ENCODE measurements at regions not wholly inside any gene's neighbourhood (a gene's known extent, or its start where the extent isn't known, plus 50 kb on each side); places are given as distances from the start of the nearest gene placed in this dataset.

- no peak for TF ChIP-seq SUZ12 (IDR thresholded peaks at IDR 0.05; ENCODE audit: low read depth, low read length)
- no peak for TF ChIP-seq RFX1 (IDR thresholded peaks at IDR 0.05)
- TF ChIP-seq, protein P1, sequence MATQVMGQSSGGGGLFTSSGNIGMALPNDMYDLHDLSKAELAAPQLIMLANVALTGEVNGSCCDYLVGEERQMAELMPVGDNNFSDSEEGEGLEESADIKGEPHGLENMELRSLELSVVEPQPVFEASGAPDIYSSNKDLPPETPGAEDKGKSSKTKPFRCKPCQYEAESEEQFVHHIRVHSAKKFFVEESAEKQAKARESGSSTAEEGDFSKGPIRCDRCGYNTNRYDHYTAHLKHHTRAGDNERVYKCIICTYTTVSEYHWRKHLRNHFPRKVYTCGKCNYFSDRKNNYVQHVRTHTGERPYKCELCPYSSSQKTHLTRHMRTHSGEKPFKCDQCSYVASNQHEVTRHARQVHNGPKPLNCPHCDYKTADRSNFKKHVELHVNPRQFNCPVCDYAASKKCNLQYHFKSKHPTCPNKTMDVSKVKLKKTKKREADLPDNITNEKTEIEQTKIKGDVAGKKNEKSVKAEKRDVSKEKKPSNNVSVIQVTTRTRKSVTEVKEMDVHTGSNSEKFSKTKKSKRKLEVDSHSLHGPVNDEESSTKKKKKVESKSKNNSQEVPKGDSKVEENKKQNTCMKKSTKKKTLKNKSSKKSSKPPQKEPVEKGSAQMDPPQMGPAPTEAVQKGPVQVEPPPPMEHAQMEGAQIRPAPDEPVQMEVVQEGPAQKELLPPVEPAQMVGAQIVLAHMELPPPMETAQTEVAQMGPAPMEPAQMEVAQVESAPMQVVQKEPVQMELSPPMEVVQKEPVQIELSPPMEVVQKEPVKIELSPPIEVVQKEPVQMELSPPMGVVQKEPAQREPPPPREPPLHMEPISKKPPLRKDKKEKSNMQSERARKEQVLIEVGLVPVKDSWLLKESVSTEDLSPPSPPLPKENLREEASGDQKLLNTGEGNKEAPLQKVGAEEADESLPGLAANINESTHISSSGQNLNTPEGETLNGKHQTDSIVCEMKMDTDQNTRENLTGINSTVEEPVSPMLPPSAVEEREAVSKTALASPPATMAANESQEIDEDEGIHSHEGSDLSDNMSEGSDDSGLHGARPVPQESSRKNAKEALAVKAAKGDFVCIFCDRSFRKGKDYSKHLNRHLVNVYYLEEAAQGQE (IDR thresholded peaks at IDR 0.05; ENCODE audit: borderline replicate concordance in 1 of 2, low read depth in 1 of 2, low read length in 2 of 2) = no peak
- no peak for TF ChIP-seq ATF7 (IDR thresholded peaks at IDR 0.05)
- TF ChIP-seq ATF7 (CRISPR knock-in tag; IDR thresholded peaks at IDR 0.05) = no peak
- TF ChIP-seq, protein P2, sequence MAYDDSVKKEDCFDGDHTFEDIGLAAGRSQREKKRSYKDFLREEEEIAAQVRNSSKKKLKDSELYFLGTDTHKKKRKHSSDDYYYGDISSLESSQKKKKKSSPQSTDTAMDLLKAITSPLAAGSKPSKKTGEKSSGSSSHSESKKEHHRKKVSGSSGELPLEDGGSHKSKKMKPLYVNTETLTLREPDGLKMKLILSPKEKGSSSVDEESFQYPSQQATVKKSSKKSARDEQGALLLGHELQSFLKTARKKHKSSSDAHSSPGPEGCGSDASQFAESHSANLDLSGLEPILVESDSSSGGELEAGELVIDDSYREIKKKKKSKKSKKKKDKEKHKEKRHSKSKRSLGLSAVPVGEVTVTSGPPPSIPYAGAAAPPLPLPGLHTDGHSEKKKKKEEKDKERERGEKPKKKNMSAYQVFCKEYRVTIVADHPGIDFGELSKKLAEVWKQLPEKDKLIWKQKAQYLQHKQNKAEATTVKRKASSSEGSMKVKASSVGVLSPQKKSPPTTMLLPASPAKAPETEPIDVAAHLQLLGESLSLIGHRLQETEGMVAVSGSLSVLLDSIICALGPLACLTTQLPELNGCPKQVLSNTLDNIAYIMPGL (CRISPR knock-in tag; IDR thresholded peaks at IDR 0.05; ENCODE audit: borderline replicate concordance in 1 of 2, low read depth in 1 of 2) = no peak
- TF ChIP-seq CEBPB (IDR thresholded peaks at IDR 0.05; ENCODE audit: borderline replicate concordance, low read depth, low read length) = no peak
- no peak for TF ChIP-seq YY1 (IDR thresholded peaks at IDR 0.05; ENCODE audit: insufficient read depth, insufficient replicate concordance, low read depth, low read length)
- TF ChIP-seq, protein P3, sequence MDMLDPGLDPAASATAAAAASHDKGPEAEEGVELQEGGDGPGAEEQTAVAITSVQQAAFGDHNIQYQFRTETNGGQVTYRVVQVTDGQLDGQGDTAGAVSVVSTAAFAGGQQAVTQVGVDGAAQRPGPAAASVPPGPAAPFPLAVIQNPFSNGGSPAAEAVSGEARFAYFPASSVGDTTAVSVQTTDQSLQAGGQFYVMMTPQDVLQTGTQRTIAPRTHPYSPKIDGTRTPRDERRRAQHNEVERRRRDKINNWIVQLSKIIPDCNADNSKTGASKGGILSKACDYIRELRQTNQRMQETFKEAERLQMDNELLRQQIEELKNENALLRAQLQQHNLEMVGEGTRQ (IDR thresholded peaks at IDR 0.05; ENCODE audit: low read depth, low read length) = no peak
- TF ChIP-seq, protein P3 (CRISPR knock-in tag; IDR thresholded peaks at IDR 0.05; ENCODE audit: borderline replicate concordance) = no peak
- no peak for TF ChIP-seq TCF7L2 (IDR thresholded peaks at IDR 0.05; ENCODE audit: low read depth, low read length)
These were observed 546.9 kb downstream of the MATN1 start for GRCh38 chr1:30176477-30176876.
